Caco-2 (cell line): ENCODE measurements at regions not wholly inside any gene's neighbourhood (a gene's known extent, or its start where the extent isn't known, plus 50 kb on each side); places are given as distances from the start of the nearest gene placed in this dataset.

Experiments used
- BruUV-seq: library from RNA; stranded (reverse); fragments of 400-500 nt; replicated peaks from 2 replicates; lab custom pipeline; 2021; lab: Mats Ljungman, UMichigan
- CTCF ChIA-PET: fragments of 300-600 bp; sonication (Branson Sonifier 250); formaldehyde crosslinking; loops from one replicate; lab custom pipeline; 2022; ENCODE audit warnings: antibody characterized with exemption; lab: Charles Lee
- POLR2A ChIA-PET: fragments of 300-600 bp; sonication (Branson Sonifier 250); formaldehyde crosslinking; loops from one replicate; lab custom pipeline; 2022; ENCODE audit warnings: antibody characterized with exemption; lab: Charles Lee
- DNase-seq, 2 experiments: peaks; one replicate each; pipeline versions ENCODE4 v3.0.0 to v3.0.0-alpha.2; 2020 to 2022
- H3K27me3 ChIP-seq: replicated peaks from 2 replicates; pipeline ENCODE4 v1.6.0; 2011; ENCODE audit warnings: low read length; ENCODE audit not compliant: control insufficient read depth, insufficient read depth
- H3K36me3 ChIP-seq: 2 replicates; pipeline ENCODE4 v1.5.1; 2011; ENCODE audit warnings: low read length; ENCODE audit not compliant: control insufficient read depth, insufficient read depth
- H3K4me1 ChIP-seq: fragments of 250-450 bp; sonication (Bioruptor Pico); 2 replicates; pipeline ENCODE4 v1.5.1; 2020; ENCODE audit warnings: mild to moderate bottlenecking
- H3K4me3 ChIP-seq: 2 replicates; pipeline ENCODE4 v1.5.1; 2011; ENCODE audit warnings: low read depth, mild to moderate bottlenecking, control low read depth, low read length
- H3K9me3 ChIP-seq: fragments of 250-450 bp; sonication (Bioruptor Pico); 2 replicates; pipeline ENCODE4 v1.5.1; 2020; ENCODE audit warnings: mild to moderate bottlenecking, moderate library complexity
- H3K27ac Mint-ChIP-seq: one replicate; pipeline ENCODE4 v1.8.0; 2022; ENCODE audit warnings: mixed read lengths; ENCODE audit not compliant: unreplicated experiment
- H3K27me3 Mint-ChIP-seq: one replicate; pipeline ENCODE4 v1.8.0; 2022; ENCODE audit warnings: mixed read lengths; ENCODE audit not compliant: insufficient read depth, unreplicated experiment
- H3K36me3 Mint-ChIP-seq: one replicate; pipeline ENCODE4 v1.8.0; 2022; ENCODE audit warnings: mild to moderate bottlenecking, mixed read lengths; ENCODE audit not compliant: insufficient read depth, unreplicated experiment
- H3K4me1 Mint-ChIP-seq: one replicate; pipeline ENCODE4 v1.8.0; 2022; ENCODE audit warnings: low read depth, mixed read lengths; ENCODE audit not compliant: unreplicated experiment
- H3K4me3 Mint-ChIP-seq: one replicate; pipeline ENCODE4 v1.8.0; 2022; ENCODE audit warnings: mild to moderate bottlenecking, moderate library complexity, mixed read lengths; ENCODE audit not compliant: unreplicated experiment
- H3K9me3 Mint-ChIP-seq: one replicate; pipeline ENCODE4 v1.8.0; 2022; ENCODE audit warnings: mixed read lengths; ENCODE audit not compliant: unreplicated experiment
- CTCF ChIP-seq, 2 experiments: fragments of 200-600 bp in 1 of 2; IDR thresholded peaks; 1 replicate in 1 of 2; 2 replicates in 1 of 2; pipeline versions ENCODE4 v1.5.1 to v1.8.0; 2011 to 2022; ENCODE audit warnings: antibody characterized with exemption in 1 of 2, control low read depth in 1 of 2, inconsistent platforms in 1 of 2, low read depth in 1 of 2, low read length in 1 of 2, mild to moderate bottlenecking in 1 of 2, moderate library complexity in 1 of 2; ENCODE audit not compliant: insufficient read depth in 1 of 2, severe bottlenecking in 1 of 2, unreplicated experiment in 1 of 2
- intact Hi-C: fragments of 100-400 bp; cut with micrococcal nuclease; formaldehyde crosslinking; loops from one replicate; pipeline ENCODE4 v1.10.0; 2022; ENCODE audit not compliant: unreplicated experiment

DNA sequence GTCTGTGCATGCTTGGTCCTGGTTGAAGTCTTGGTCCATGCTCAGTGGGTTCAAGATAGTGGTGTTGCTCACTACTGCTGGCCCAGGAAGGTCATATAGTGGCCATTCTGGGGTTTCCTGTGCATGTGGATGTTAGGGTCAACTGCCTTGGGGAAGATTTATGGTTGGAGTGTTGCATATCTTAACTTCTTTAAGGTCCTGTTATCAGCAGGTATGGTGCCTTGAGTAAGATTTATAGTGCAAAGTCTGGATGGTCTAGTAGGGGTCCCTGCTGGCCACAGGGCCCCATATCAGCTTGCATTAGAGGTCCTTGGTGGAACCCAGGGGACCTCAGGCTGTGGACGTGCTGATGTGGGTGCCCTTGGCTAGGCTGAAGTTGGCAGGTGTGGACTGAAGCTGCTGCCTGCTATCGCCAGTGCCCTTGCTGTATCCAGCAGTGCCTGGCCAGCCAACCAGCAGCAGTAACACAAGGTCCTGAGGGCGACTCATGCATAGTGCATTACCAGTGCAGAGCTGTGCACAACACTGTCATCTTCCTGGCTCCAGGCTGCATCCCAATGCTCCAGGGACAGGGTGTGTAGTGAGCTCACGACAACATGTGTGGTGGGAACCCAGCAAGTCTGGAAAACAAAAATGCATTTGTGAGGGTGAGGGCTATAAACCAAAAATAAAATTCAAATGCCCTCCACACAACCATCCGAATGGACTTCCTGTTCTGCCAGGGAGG lies 61.0 kb downstream of the BEX3 start:
- H3K27me3 Mint-ChIP-seq = no peaks in the 10 kb centered on the region
- ChIA-PET CTCF (no interaction called here), POLR2A (no interaction called here)
- BruUV-seq = no TSS peak
- H3K9me3 ChIP-seq = no peaks in the 10 kb centered on the region
- H3K36me3 ChIP-seq = no peaks in the 10 kb centered on the region
- H3K4me1 Mint-ChIP-seq = peaks cover 23% of the 10 kb centered on the region
- H3K4me3 Mint-ChIP-seq = no peak overlapping the region
- H3K9me3 Mint-ChIP-seq = peaks cover 13% of the 10 kb centered on the region
- no peak for TF ChIP-seq CTCF (IDR thresholded peaks at IDR 0.05; ENCODE audit: insufficient read depth in 1 of 2, low read depth in 1 of 2, low read length in 1 of 2, severe bottlenecking in 1 of 2, unreplicated experiment in 1 of 2)
- H3K27me3 ChIP-seq = no peaks in the 10 kb centered on the region
- intact Hi-C loops = no loop called here
- no peak for DNase-seq
- peaks cover 49% of the 10 kb centered on the region for H3K4me1 ChIP-seq
- H3K27ac Mint-ChIP-seq = no peak overlapping the region
- no peak overlapping the region for H3K4me3 ChIP-seq
- peaks cover 8% of the 10 kb centered on the region for H3K36me3 Mint-ChIP-seq

DNA sequence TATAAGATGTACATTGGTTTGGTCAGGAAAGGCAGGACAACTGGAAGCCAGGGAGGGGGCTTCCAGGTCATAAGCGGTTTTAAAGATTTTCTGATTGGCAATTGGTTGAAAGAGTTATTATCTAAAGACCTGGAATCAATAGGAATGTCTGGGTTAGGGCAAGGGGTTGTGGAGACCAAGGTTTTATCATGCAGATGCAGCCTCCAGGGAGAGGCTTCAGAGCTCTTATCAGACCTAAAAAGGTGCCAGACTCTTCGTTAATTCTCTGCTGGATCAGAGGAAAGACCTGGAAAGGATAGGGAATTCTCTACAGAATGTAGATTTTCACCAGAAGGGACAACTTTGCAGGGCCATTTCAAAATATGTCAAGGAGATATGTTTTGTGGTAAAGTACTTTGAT lies 62.8 kb downstream of the BEX3 start:
- Histone ChIP-seq H3K27me3 (no peaks in the 10 kb centered on the region), H3K4me1 (peaks cover 55% of the 10 kb centered on the region), H3K4me3 (no peak overlapping the region), H3K36me3 (no peaks in the 10 kb centered on the region), H3K9me3 (no peaks in the 10 kb centered on the region)
- DNase-seq = no peak
- TF ChIP-seq CTCF (IDR thresholded peaks at IDR 0.05; ENCODE audit: insufficient read depth in 1 of 2, low read depth in 1 of 2, low read length in 1 of 2, severe bottlenecking in 1 of 2, unreplicated experiment in 1 of 2) = no peak
- Mint-ChIP-seq H3K9me3 (no peaks in the 10 kb centered on the region), H3K4me1 (peaks cover 11% of the 10 kb centered on the region), H3K36me3 (peaks cover 8% of the 10 kb centered on the region), H3K27ac (peak overlapping the region; percentile 89), H3K4me3 (no peak overlapping the region), H3K27me3 (no peaks in the 10 kb centered on the region)
- no TSS peak for BruUV-seq
- CTCF ChIA-PET = no interaction called here
- intact Hi-C loops = no loop called here
- POLR2A ChIA-PET = no interaction called here

DNA sequence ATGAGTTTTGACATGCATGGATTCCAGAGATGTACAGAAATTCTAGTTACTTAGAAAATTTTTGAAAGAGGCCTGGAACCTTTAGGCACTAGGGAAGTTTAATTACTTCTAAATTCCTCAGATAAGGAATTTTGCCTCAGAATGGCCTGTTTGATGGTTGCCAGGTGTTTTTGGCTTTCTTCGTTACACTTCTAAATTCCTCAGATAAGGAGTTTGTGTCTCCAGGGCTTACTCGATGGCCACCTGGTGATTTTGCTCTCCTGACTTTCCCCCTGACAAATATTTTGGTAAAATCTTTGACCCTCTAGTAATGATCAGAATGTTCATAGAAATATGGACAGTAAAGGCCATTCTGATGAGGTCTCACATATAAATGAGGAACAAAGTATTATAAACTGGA lies 64.3 kb downstream of the BEX3 start:
- no peaks in the 10 kb centered on the region for H3K27me3 Mint-ChIP-seq
- peak overlapping the region; percentile 89 for H3K27ac Mint-ChIP-seq
- CTCF ChIA-PET = no interaction called here

More for the DNA sequence above, 64.3 kb downstream of the BEX3 start:
- H3K27me3 ChIP-seq = no peaks in the 10 kb centered on the region
- DNase-seq = peak; percentile 39 to 46
- H3K4me3 ChIP-seq = no peak overlapping the region
- peaks cover 11% of the 10 kb centered on the region for H3K4me1 Mint-ChIP-seq
- POLR2A ChIA-PET = no interaction called here
- BruUV-seq = no TSS peak
- intact Hi-C loops = loop anchor here (1.0 to 5.0 kb wide), 2 partner anchors 9 to 78 kb away; no protein-coding TSS in a partner anchor
- TF ChIP-seq CTCF (IDR thresholded peaks at IDR 0.05; ENCODE audit: insufficient read depth in 1 of 2, low read depth in 1 of 2, low read length in 1 of 2, severe bottlenecking in 1 of 2, unreplicated experiment in 1 of 2) = no peak
- peaks cover 5% of the 10 kb centered on the region for H3K36me3 Mint-ChIP-seq
- no peaks in the 10 kb centered on the region for H3K36me3 ChIP-seq
- peak overlapping the region; percentile 30 for H3K4me3 Mint-ChIP-seq
- peaks cover 59% of the 10 kb centered on the region for H3K4me1 ChIP-seq
- H3K9me3 Mint-ChIP-seq = no peaks in the 10 kb centered on the region
- no peaks in the 10 kb centered on the region for H3K9me3 ChIP-seq
